MV-4-11 (cell line): ENCODE measurements at regions not wholly inside any gene's neighbourhood (a gene's known extent, or its start where the extent isn't known, plus 50 kb on each side); places are given as distances from the start of the nearest gene placed in this dataset.

Source experiments
- DNase-seq: peaks from one replicate; lab custom pipeline; 2025; lab: John Stamatoyannopoulos, UW

DNA sequence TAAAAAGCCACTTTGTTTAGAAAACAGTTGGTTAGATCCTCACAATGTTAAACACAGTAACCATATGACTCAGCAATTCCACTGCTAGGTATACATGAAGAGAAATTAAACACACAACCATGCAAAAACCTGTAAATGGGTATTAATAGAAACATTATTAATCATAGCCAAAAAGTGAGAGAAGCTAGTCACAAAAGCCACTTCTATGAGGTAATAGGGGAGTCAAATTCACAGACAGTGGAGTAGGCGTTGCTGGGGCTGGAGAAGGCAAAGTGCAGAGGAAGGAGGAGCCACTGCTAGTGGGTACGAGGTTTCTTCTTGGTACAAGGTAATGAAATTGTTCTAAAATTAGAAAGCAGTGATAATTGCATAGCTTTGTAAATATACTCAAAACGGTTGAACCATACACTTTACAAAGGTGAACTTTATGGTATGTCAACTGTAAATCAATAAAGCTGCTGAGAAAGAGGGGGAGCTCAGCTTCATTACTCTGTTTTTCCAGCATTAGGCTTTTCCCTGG lies 364.4 kb downstream of the GADD45G start:
- no peak for DNase-seq

DNA sequence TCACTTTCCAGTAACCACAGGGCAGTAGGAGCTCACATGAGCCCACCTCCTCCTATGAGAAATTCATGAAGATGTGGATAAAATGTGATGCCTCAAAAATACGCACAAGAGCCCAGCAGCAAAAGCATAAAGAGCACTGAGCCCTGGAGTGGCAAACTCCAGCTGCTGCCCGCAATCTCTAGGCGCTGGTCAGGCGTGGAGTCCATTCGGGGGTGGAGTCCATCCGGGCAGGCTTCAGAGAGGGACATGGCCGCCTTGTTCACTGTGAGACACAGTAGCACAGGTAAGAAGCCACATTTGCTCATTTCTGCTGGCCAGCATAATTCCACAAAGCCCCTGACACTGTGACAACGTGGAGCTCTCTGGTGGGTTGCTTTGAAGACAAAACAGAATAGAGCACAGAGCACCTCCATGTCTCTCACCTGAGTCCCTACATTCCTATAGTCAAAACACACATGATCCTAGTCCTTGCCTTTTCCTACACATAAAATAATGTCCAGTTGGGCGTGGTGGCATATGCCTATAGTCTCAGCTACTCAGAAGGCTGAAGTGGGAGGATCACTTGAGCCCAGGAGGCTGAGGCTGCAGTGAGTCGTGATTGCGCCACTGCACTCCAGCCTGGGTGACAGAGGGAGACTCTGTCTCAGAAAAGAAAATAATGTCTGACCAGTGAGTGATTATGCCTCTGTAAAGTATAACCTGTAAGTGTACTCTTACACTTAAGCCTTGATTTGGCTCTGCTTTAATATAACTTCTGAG lies 365.2 kb downstream of the GADD45G start:
- peak; percentile 8 for DNase-seq

DNA sequence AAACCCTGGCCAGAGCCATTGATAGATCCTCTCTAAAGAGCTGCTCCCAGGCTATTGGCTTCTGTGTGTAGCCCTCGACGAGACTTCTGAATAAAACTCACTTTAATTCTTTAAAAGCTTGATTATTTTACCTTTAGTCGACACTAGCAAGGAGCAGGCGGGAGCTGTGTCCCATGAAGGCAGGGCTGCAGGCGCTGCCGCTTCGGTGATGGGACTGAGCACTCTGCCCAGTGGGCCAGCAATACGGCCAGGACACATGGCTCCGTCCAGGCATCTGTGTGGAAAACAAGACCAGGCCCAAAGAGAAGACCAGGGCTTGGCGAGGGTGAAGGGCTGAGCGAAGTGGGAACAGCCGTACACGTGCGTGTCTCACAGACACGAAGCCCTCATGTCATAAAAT lies 365.9 kb downstream of the GADD45G start:
- no peak for DNase-seq

- no peak for DNase-seq
Observed at GRCh38 chr9:89972535-89972934, 367.7 kb downstream of the GADD45G start.

DNA sequence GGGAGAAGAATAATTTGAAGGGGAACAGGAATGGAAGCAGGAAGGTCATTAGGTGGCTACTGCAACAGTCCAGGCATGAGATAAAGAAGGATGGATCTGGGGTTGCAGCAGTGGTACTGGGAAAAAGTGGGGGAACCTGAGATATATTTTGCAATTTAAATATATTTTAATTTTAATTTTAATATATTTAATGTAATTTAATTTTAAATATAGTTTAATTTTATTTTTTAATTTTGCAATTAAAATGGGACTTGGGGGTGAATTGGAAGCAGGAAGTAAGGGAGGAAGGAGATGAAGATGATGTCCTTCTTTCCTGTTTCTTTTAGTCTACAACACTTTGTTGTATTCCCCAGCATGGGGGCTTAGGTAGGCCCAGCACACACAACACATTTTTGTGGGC lies 369.8 kb downstream of the GADD45G start:
- DNase-seq = no peak

DNA sequence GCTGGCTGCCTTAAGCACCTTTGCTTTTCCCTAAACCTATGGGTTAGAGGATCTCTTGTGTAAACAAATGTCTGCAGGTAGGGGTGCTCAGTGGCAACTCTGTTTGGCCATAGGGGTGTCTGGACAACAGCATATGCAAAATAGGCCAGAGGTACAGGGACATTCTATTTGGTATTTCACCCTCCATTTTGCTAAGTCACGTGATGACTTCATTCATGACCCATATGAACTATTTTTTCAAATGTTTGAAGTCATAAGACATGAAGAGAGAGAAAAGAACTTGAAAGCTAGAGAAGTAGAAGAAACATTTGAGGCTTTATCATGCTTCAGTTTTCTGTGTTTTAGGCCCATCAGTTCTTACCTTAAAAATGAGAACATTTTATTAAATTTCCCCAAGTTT lies 370.2 kb downstream of the GADD45G start:
- no peak for DNase-seq

GRCh38 chr9:89975630-89976029 lies 370.8 kb downstream of the GADD45G start:
- peak; percentile 14 for DNase-seq

GRCh38 chr9:89978185-89978584 lies 373.4 kb downstream of the GADD45G start:
- peak; percentile 27 for DNase-seq

DNA sequence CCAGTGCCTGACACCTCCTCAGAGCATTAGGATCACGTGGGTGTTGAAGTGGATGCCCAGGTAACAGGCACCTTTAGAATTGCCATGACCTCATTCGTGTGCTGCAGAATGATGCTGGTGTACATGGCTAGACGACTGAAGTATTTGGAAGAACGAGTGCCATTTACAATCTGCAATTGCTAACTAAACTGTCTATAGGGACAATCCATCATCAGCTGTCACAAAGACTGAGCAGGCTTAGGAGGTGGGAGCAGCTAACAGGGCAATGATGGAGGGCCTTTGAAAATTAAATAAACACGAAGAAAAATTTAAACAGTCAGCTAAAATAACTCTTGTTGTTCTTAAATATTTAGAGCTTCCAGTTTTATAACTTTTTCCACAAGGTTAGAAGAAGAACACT lies 375.8 kb downstream of the GADD45G start:
- no peak for DNase-seq

DNA sequence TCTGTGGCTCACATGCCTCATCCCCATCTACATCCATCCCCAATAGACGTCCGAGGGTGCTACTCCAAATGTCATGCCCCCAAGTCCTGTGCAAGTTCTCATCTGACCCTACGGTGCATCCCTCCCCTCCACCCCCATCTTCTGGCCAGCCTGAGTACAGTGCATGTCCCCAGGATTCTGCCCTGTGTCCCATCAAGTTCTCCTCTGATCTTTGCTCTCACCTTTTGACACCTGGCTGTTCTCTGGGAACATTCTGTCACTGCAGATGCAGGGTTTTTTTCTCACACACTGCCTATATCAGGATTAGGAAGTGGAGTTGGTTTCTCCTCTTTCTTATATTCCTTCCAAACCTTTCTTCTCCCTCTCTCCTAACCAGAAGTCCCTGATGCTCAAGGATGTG lies 377.2 kb downstream of the GADD45G start:
- no peak for DNase-seq

DNA sequence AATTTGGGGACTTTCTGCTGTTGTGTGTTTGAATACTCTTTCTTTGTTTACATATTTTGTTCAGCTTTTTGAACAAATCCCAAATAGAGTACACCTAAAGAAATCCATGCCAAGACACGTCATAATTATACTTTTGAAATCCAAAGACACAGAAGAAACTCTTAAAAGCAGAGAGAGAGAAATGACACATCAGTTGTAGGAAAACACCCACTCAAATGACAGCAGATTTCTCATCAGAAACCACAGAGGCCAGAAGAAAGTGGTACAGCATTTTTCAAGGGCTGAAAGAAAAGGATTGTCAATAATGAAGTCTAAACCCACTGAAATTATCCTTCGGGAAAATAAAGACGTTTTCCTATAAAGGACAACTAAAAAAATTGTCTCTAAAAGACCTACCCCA lies 378.6 kb downstream of the GADD45G start:
- no peak for DNase-seq

DNA sequence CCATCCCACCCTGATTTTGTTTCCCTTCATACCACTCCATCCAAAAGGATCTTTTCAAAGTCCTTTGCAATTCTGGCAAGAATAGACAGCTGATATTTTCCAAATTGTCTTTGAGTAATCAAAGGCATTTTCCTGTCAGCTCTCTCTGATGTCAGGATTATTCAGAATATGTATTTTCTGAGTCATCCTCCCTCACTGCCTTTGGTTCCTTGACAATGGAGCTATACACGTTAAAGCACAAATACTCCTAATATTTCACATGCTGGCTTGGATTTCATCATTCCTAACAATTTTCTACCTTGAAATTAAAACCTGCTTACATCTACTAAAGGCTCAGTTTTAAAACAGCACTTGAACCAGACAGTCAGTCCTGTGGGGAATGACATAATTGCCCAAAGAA lies 379.4 kb downstream of the GADD45G start:
- DNase-seq = no peak

DNA sequence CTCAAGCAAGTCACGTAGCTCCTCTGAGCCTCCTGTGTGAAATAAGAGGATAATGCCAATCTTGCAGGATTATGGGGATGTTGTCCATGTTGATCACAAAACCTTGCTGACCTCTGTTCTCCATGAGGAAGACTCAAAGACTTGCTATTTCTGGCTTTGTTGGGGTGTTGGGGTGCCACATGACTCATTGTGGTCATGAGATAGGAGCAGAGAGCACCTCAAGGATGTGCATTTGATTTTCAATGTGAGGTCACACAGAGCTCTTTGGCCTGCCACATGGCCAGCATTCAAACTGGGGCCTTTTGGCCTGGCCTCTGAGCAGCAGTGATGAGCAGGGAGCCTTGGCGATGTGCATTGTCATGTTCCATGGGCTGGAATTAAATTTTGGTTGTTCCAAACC lies 380.3 kb downstream of the GADD45G start:
- DNase-seq = no peak

GRCh38 chr9:89986190-89986589 lies 381.4 kb downstream of the GADD45G start:
- no peak for DNase-seq

GRCh38 chr9:89988458-89988857 lies 383.6 kb downstream of the GADD45G start:
- no peak for DNase-seq

DNA sequence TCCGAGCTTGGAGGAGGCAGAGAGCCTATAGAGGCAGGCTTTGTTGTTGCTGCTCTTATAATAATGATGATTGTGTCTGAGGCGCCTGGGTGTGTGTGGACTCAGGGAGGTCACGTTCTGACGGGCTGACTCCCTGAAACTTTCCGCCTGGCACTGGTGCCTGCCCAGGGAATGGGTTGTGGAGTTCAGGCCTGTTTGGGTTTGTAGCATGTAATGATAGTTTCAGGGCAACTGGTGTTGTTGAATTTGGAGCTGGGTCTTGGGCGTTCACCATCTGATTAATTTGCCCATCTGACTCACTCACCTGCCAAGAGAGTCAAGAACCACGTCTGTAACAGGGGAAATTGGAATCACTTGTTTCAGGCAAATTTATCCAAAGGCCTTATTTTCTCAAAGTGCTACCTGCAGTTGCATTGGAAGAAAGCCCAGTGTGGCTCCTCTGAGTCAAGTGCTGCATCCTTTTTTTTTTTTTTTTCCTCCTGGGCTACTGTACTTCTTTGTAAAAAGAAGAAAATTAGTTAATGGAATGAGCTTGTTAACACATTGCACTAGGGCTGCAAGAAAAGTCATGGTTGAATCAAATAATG lies 386.5 kb downstream of the GADD45G start:
- DNase-seq = no peak

GRCh38 chr9:89992326-89993198 lies 387.8 kb downstream of the GADD45G start:
- no peak for DNase-seq

DNA sequence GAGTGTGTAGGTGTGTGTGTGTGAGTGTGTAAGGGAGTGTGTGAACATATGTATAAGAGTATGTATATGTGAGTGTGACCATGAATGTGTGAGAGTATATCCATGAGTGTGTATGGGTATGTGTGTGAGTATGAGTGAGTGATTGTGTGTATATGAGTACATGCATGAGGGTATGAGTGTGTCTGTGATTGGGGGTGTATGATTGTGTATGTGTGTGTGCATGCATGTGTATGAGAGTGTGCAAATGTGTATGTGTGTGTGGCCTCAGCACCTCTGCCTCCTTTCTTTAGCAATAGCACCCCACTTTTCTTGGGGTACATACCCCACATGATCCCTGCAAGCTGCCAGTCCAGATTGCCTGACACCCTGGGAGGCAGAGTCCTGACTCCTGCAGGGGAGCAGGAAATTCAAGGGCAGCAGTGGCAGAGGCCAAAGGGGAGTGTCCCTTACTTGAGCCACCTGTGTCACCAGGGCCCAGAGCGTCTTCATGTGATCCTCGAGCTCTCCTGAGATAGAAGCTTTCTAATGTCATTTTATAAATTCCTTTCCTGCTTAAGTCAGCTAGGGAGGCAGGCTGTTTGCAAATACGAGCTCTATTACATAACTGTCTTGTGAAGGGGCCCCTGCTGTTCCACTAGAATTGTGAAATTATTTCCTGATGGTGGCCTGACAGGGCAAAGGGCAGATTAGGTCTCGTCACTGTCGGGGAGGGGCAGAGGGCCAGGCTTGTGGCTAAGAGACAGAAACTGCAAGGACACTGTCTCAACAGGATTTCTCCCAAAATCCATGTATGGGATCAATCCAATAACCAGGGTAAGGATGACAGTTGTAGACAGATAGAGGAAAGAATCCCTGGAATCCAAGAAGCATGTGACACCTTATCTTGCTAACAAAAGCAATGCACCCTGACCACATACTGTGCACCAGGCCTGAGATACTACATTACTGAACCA lies 389.1 kb downstream of the GADD45G start:
- peak; percentile 93 for DNase-seq

DNA sequence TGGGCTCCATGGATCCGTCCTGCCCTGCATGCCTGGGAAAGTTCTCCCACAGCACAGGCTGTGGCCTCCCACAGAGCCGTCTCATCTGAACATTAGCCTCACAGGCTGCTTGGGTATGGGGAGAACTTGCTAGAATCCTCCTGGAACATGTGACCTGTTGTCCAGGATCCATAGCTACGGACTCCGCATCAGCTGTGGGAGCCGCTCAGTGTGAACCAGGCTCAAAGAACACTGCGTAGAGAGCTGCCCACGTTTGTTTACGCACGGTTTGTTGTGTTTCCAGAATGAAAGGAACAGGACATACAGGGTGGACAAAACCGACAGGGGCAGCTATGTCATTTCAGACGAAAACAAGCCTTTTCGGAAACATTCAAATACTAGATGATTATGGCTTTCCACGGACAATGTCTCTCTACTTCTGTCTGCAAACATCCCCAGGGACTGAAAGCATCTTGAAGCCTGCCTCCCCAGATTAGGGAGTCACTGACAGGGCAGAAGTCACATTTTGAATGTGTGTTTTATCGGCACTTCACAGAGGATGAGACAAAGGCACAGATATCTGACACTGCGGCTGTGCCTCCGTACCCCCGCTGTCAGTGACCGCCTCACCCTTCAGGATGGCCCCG lies 390.3 kb downstream of the GADD45G start:
- DNase-seq = no peak

DNA sequence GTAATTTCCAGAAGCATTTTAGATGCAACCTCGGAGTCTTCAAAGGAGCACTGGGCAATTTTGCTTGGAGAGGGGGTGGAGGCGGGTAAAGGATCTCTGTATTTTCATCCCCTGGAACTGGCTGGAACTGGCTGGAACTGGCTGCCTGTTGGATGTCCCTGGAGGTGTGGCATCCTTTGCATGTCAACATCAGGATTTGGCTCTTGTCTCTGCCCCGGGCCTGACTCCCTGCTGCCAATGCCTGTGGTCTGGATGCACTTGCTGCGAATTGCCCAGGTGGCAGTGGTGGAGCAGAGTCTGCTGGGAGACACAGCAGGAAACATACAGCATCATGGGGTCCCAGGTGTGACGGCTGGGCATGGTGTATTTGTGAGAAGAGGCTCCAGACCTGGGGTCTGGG lies 391.3 kb downstream of the GADD45G start:
- no peak for DNase-seq

DNA sequence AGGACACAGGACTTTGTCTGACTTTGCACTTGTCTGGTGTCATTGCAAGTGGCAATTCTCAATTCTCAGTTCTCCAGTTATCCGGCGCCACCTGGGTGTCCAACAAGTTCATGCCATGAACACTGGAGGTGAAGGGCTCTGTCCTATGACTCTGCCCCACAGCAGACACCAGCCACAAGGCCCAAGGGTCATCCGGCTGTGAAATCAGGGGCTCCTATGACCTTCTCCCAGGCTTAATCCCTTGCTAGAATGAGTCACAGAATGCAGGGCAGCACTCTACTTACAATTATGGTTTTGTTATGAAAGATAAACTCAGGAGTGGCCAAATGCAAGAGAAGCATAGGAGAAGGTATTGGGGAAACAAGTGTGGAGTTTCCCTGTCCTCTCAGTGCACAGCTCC lies 392.0 kb downstream of the GADD45G start:
- peak; percentile 57 for DNase-seq
